ENCODE measurements at regions not wholly inside any gene's neighbourhood (a gene's known extent, or its start where the extent isn't known, plus 50 kb on each side); places are given as distances from the start of the nearest gene placed in this dataset.

DNA sequence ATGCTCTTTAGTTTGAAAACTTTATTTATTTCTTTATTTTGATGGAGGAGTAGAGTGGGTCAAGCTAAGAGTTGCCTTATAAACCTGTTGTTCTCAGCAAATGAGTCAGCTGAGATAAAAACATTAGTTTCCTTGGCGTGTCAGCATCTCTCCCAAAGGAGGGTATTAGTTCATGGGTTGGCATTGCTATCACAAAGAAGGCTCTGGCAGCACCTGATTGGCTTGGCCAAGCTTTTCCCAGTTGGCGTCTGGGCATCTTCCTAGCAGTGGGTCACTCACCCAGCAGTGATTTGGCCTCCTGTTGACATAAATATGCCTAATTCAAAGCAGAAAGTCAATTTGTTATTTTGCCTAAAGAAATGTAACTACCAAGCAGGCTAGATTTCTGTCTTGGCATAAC lies 200.7 kb upstream of the TNP1 start:
- peaks cover 19% of the 10 kb centered on the region for H3K4me1 Mint-ChIP-seq
- H3K9me3 Mint-ChIP-seq = no peaks in the 10 kb centered on the region
- no peak overlapping the region for H3K4me3 Mint-ChIP-seq
- no peak for ATAC-seq
- DNase-seq = no peak
- H3K27me3 Mint-ChIP-seq = peaks cover 30% of the 10 kb centered on the region
- no peak overlapping the region for H3K27ac Mint-ChIP-seq

GRCh38 chr2:217058791-217059755 lies 199.2 kb upstream of the TNP1 start:
- H3K4me3 Mint-ChIP-seq = no peak overlapping the region
- no peak overlapping the region for H3K27ac Mint-ChIP-seq
- ATAC-seq (no peak), DNase-seq (no peak)
- H3K4me1 Mint-ChIP-seq = peaks cover 10% of the 10 kb centered on the region
- H3K27me3 Mint-ChIP-seq = peaks cover 31% of the 10 kb centered on the region
- H3K9me3 Mint-ChIP-seq = no peaks in the 10 kb centered on the region

DNA sequence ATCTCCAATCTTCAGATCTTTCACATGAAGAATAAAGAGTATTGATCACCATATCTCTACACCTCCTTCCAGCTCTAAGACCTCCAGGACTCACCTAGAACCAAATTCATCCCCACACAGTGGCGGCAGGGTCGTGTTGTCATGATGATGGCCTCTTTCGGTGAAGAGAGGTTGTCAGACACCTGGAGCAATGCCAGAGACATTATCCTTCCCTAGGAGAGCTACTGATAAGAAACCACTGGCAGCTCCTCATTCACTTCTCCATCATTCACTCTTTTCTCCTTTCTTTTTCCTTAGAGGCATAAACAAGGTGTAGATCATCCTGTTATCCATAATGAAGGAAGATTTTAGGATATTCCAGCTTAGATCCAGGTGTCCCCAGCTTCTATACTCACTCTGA lies 197.9 kb upstream of the TNP1 start:
- Mint-ChIP-seq H3K4me1 (no peaks in the 10 kb centered on the region), H3K4me3 (no peak overlapping the region), H3K9me3 (no peaks in the 10 kb centered on the region), H3K27me3 (peaks cover 34% of the 10 kb centered on the region), H3K27ac (no peak overlapping the region)
- ATAC-seq (no peak), DNase-seq (no peak)

DNA sequence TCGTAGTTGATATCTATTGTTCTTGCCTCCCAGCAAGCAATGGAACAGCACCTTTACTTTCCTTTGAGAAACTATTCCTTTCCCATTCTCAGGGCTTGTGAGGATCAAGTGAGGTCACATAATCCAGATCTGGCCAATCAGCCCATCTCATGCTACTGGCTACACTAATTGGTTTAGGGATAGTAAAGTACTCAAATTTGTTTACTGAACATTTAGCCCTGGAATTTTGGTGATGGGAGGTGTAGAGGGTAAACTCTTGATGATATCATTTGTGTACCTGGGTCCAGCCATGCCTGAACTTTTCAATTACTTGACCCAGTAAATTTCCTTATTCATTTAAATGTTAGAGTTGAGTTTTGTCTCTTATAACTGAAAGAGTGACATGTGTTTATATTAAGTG lies 195.8 kb upstream of the TNP1 start:
- Mint-ChIP-seq H3K27ac (no peak overlapping the region), H3K9me3 (no peaks in the 10 kb centered on the region), H3K4me1 (no peaks in the 10 kb centered on the region), H3K4me3 (no peak overlapping the region), H3K27me3 (peaks cover 32% of the 10 kb centered on the region)
- DNase-seq (no peak), ATAC-seq (no peak)

- H3K27ac Mint-ChIP-seq = no peak overlapping the region
- H3K27me3 Mint-ChIP-seq = peaks cover 36% of the 10 kb centered on the region
- DNase-seq (no peak), ATAC-seq (no peak)
- no peaks in the 10 kb centered on the region for H3K9me3 Mint-ChIP-seq
- H3K4me3 Mint-ChIP-seq = no peak overlapping the region
- no peaks in the 10 kb centered on the region for H3K4me1 Mint-ChIP-seq
These were observed 194.9 kb upstream of the TNP1 start for GRCh38 chr2:217054791-217055190.

DNA sequence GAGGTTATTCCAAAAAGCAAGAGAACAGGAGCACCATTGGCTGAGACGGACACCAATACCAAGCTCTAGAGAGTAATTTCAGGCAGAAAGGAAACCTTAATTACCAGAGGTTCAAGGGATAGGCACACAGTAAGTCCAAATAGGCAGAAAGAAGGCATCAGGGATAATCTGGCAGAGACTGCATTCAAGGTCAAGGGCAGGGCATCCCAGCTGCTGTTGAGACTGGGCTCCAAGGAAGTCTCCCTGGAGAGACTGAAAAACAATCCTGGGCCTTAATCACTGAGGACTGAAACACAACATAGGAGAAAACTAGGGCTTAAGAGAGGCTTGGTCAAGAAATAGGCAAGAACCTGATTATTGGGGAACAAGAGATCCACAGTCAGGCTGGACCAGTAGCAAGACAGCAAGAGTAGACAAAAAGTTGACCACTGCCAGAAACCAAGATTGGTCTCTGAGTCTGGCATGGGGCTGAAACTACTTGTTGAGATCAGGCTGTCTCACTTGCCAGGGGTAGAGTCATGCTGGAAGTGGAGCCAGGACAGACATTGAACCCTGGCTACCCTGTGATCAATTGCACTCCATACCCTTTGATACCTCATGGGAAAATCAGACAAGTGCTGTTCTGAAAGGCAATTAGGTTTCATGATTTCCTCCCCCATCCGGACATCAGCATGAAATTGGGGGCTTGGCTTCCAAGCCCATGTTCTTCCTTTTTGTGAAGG lies 193.2 kb upstream of the TNP1 start:
- Mint-ChIP-seq H3K4me1 (no peaks in the 10 kb centered on the region), H3K27ac (peak overlapping the region in 1 of 2 donors; percentile 47)

DNA sequence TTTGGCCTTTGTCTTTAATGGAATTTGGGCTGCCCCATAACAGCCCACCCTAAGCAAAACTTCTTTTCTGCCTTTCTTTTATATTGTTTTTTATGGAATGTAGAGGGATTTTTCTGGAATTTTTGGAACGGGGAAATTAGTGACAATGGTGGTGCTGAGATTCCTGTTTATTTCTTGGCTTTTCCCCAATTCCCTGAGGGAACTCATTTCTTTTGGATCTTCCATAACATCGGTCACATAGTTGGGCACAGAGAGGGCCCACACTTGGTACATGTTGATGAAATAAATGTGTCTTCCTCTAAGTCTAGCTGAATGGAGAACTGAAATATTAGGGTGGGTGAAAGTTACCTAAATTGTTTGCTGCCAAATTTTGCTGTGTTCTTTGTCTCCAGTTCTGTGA lies 191.6 kb upstream of the TNP1 start:
- Mint-ChIP-seq H3K9me3 (no peaks in the 10 kb centered on the region), H3K4me3 (no peak overlapping the region), H3K27ac (no peak overlapping the region), H3K27me3 (peaks cover 34% of the 10 kb centered on the region), H3K4me1 (no peaks in the 10 kb centered on the region)
- ATAC-seq (no peak), DNase-seq (no peak)

More for the DNA sequence above, 193.2 kb upstream of the TNP1 start:
- DNase-seq (no peak), ATAC-seq (no peak)
- peaks cover 40% of the 10 kb centered on the region for H3K27me3 Mint-ChIP-seq
- no peak overlapping the region for H3K4me3 Mint-ChIP-seq
- H3K9me3 Mint-ChIP-seq = no peaks in the 10 kb centered on the region

- Mint-ChIP-seq H3K27ac (no peak overlapping the region), H3K4me1 (no peaks in the 10 kb centered on the region), H3K27me3 (peaks cover 34% of the 10 kb centered on the region), H3K9me3 (no peaks in the 10 kb centered on the region), H3K4me3 (no peak overlapping the region)
- ATAC-seq (no peak), DNase-seq (no peak)
These were observed 190.1 kb upstream of the TNP1 start for GRCh38 chr2:217049956-217050355.

DNA sequence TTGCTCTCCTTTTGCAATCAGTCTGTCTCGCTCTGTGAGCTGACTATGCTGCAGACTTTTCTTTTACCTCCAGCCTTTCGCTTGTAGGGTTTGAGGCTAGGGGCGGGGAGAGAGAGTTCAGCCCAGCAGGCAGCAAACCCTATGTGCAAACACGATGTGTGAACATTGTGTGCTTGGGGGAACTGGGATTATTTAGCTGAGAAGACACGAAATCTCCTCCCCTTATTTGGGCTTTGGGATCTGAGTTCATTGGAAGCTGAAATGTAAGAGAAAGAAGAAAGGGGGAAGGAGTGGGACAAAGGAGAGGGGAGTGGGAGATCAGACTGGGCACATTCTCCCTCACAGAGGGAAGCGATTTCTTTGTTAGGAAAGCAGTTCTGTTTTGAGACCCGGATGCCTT lies 189.6 kb upstream of the TNP1 start:
- Mint-ChIP-seq H3K4me1 (no peaks in the 10 kb centered on the region), H3K27ac (no peak overlapping the region), H3K9me3 (no peaks in the 10 kb centered on the region), H3K4me3 (no peak overlapping the region), H3K27me3 (peaks cover 34% of the 10 kb centered on the region)
- no peak for ATAC-seq
- DNase-seq = no peak

DNA sequence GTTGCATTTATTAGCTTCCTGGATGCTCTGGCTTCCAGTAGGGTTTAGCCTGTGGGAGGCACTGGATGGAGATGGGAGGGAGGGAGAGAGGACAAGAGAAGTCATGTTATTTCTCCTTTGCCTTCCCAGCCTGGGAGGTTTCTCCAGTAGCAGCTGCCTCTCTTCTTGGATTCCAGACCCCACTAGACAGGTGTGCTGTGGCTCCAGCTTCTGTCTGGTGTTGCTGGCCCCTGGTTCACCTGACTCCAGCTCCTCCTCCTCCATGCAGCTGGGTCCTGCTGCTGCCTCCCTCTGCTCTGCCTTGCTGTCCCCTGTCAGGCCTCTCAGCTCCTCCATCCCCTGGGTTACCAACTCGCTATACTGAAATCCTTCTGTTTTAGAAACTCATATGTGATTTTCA lies 188.9 kb upstream of the TNP1 start:
- ATAC-seq = no peak
- Mint-ChIP-seq H3K27me3 (peaks cover 29% of the 10 kb centered on the region), H3K27ac (no peak overlapping the region), H3K4me3 (no peak overlapping the region), H3K9me3 (no peaks in the 10 kb centered on the region), H3K4me1 (no peaks in the 10 kb centered on the region)
- DNase-seq = no peak

DNA sequence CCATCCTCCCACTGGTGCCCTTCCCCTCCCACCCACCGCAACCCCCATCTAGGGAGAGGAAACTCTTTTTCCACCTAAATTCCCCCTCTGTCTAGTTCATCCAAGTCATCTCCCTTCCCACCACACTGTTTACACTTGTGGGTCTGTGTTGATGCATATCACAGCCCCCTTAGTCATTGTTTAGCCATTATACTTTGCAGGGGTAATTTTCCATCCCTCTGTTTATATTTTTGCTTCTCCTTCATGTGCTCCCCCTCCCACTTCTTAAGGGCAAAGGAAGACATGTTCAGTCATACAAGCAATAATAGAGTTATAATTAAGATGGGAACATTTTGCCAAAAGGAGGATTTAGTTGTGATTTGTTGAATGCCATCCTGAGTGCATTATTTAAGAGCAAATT lies 187.8 kb upstream of the TNP1 start:
- H3K27me3 Mint-ChIP-seq = peaks cover 18% of the 10 kb centered on the region
- no peak overlapping the region for H3K27ac Mint-ChIP-seq
- H3K9me3 Mint-ChIP-seq = no peaks in the 10 kb centered on the region
- DNase-seq (no peak), ATAC-seq (no peak)
- no peaks in the 10 kb centered on the region for H3K4me1 Mint-ChIP-seq
- no peak overlapping the region for H3K4me3 Mint-ChIP-seq

DNA sequence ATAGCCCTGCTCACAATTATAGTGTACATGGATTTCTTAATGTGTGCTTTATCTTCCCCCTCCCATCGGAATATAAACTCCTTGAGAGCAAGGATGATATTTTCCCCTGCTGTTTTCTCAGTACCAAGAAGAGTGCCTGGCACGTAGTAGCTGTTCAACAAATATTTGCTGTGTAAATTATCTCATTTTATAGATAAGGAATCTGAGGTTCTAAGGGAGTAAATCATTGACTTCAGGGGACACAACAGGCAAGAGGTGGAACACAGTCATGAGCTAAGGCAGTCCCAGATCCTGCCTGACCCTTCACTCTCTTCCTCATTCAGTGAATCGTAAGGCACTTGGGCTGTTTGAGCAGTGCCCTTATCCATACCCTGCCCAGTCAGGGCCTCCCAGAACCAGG lies 187.3 kb upstream of the TNP1 start:
- no peak overlapping the region for H3K27ac Mint-ChIP-seq
- H3K9me3 Mint-ChIP-seq = peaks cover 0 to 2% of the 10 kb centered on the region in 2 donors
- ATAC-seq = no peak
- DNase-seq = no peak
- peaks cover 19% of the 10 kb centered on the region for H3K27me3 Mint-ChIP-seq
- H3K4me1 Mint-ChIP-seq = no peaks in the 10 kb centered on the region
- H3K4me3 Mint-ChIP-seq = no peak overlapping the region

DNA sequence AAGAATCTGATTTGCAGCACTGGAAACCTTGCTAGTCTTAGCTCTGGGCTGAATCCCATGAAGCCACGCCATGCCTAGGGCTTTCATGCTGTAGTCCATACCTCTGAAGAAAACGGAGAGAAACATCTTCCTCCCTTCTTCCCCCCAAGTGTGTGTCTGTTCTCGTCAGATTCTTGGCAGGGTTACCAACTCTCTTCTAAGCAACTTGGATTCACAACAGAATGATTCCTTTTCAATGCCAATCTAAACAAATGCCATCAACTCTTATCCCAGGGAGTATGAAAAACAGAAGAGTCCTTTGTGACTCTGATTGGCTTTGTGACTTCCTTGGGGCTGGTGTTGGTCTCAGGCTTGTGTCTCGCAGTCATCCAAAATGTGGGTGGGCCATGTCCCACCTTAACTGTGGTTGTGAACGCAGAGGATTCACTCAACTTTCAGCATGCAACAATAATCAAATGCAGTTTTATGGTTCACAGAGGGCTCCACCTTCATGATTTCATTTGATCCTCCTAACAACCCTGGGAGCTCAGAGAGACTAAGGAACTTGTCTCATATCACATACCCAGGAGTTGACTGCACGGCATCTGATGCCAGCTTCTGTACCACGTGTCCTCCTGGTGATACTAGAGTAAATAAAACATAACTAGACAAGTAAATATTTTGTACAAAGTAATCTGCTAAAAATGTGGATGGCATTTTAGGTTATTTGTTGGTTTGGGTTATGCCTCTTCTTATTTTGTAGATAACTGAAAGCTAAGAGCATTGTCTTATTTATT lies 186.0 kb upstream of the TNP1 start:
- H3K9me3 Mint-ChIP-seq = peaks cover 0 to 9% of the 10 kb centered on the region in 2 donors
- H3K4me3 Mint-ChIP-seq = no peak overlapping the region

GRCh38 chr2:217040099-217040498 lies 180.2 kb upstream of the TNP1 start:
- no peak for DNase-seq
- Mint-ChIP-seq H3K27me3 (peaks cover 18% of the 10 kb centered on the region), H3K4me1 (no peaks in the 10 kb centered on the region), H3K9me3 (peaks cover 0 to 9% of the 10 kb centered on the region in 2 donors), H3K4me3 (no peak overlapping the region), H3K27ac (no peak overlapping the region)
- ATAC-seq = no peak

More for the DNA sequence above, 186.0 kb upstream of the TNP1 start:
- no peak for ATAC-seq
- Mint-ChIP-seq H3K27ac (no peak overlapping the region), H3K4me1 (no peaks in the 10 kb centered on the region), H3K27me3 (peaks cover 27% of the 10 kb centered on the region)
- no peak for DNase-seq

DNA sequence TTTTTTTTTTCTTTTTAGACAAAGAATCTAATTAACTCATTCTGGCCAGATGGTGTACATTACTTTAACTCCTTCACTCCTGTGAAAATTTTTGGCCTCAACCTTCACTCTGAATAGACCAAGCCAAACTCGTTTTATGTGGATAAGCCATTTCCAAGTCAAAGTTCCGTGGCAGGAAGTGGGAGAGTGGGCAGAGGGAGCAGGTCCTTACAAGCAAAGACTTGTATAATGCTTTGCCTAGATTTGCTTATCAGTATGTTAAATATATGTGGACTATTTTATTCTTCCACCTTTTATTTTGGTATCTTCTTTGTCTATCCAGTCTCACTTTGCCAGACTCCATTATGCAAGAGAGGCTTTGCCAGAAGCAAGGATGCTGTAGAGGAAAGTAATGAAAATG lies 178.1 kb upstream of the TNP1 start:
- Mint-ChIP-seq H3K27ac (no peak overlapping the region), H3K9me3 (peaks cover 5 to 9% of the 10 kb centered on the region in 2 donors), H3K27me3 (peaks cover 24% of the 10 kb centered on the region), H3K4me1 (no peaks in the 10 kb centered on the region), H3K4me3 (no peak overlapping the region)
- DNase-seq (no peak), ATAC-seq (no peak)

Measured in stimulated activated naive CD8-positive, alpha-beta T cell treated with anti-CD3 and anti-CD28 coated beads, Interleukin-15, amount 100 ng/mL, for 72 hours (primary cell).